Panc1 (cell line): ENCODE measurements at regions not wholly inside any gene's neighbourhood (a gene's known extent, or its start where the extent isn't known, plus 50 kb on each side); places are given as distances from the start of the nearest gene placed in this dataset.

Experiments used
- ATAC-seq: fragments of 200-7000 bp; cut with Tn5 transposase; 2 replicates; pipeline ENCODE4 v1.9.1; 2020; ENCODE audit warnings: mild to moderate bottlenecking, moderate library complexity
- BruUV-seq: library from RNA; stranded (reverse); fragments of 400-500 nt; replicated peaks from 2 replicates; lab custom pipeline; 2021; lab: Mats Ljungman, UMichigan
- CTCF ChIA-PET: fragments of 300-600 bp; sonication (Branson Sonifier 250); formaldehyde crosslinking; loops from one replicate; lab custom pipeline; 2022; ENCODE audit warnings: antibody characterized with exemption; lab: Charles Lee
- POLR2A ChIA-PET: fragments of 300-600 bp; sonication (Branson Sonifier 250); formaldehyde crosslinking; loops from one replicate; lab custom pipeline; 2022; ENCODE audit warnings: antibody characterized with exemption; lab: Charles Lee
- DNase-seq: peaks from one replicate; pipeline ENCODE4 v3.0.0-alpha.2; 2010; ENCODE audit warnings: low read depth, low spot score
- H3K27ac ChIP-seq: 2 replicates; pipeline ENCODE4 v1.5.1; 2011; ENCODE audit warnings: mild to moderate bottlenecking, low read length, inconsistent platforms
- H3K27me3 ChIP-seq: fragments of 200-500 bp; sonication (Bioruptor generic); 2 replicates; pipeline ENCODE4 v1.6.0; 2014; ENCODE audit warnings: low read length, inconsistent platforms; ENCODE audit not compliant: control insufficient read depth, insufficient read depth
- H3K36me3 ChIP-seq: fragments of 200-500 bp; sonication (Bioruptor generic); 2 replicates; pipeline ENCODE4 v1.5.1; 2014; ENCODE audit warnings: inconsistent platforms, mild to moderate bottlenecking, low read length, moderate library complexity; ENCODE audit not compliant: control insufficient read depth, insufficient read depth
- H3K4me1 ChIP-seq: 2 replicates; pipeline ENCODE4 v1.5.1; 2011; ENCODE audit warnings: inconsistent platforms, mild to moderate bottlenecking, low read length, moderate library complexity; ENCODE audit not compliant: control insufficient read depth, insufficient read depth
- H3K4me3 ChIP-seq, 2 experiments: 2 replicates each; pipeline ENCODE4 v1.5.1; 2011 to 2012; ENCODE audit warnings: low read depth in 2 of 2, low read length in 2 of 2, mild to moderate bottlenecking in 2 of 2, inconsistent platforms in 1 of 2, moderate library complexity in 1 of 2
- H3K9me3 ChIP-seq: fragments of 200-500 bp; sonication (Bioruptor generic); 2 replicates; pipeline ENCODE4 v1.5.1; 2014; ENCODE audit warnings: low read depth, mild to moderate bottlenecking, inconsistent platforms, low read length, moderate library complexity; ENCODE audit not compliant: control insufficient read depth, insufficient read depth
- CTCF ChIP-seq: fragments of 450-650 bp; IDR thresholded peaks from 2 replicates; pipeline ENCODE4 v1.5.1; 2017; ENCODE audit warnings: mild to moderate bottlenecking
- POLR2AphosphoS5 ChIP-seq: IDR thresholded peaks from 2 replicates; pipeline ENCODE4 v1.6.1; 2012; ENCODE audit warnings: mild to moderate bottlenecking, low read depth, low read length, moderate library complexity
- REST ChIP-seq, 2 experiments: IDR thresholded peaks; 2 replicates each; pipeline ENCODE4 v1.6.1; 2011 to 2012; ENCODE audit warnings: low read depth in 2 of 2, control low read depth in 1 of 2, low read length in 1 of 2, mild to moderate bottlenecking in 1 of 2, moderate library complexity in 1 of 2; ENCODE audit not compliant: insufficient read depth in 1 of 2
- SIN3A ChIP-seq: IDR thresholded peaks from 2 replicates; pipeline ENCODE4 v1.6.1; 2012; ENCODE audit warnings: low read depth, mild to moderate bottlenecking, low read length, moderate library complexity, borderline replicate concordance; ENCODE audit not compliant: insufficient read depth
- TCF7L2 ChIP-seq: IDR thresholded peaks from 2 replicates; pipeline ENCODE4 v1.6.1; 2011; ENCODE audit warnings: mild to moderate bottlenecking, low read depth, low read length, inconsistent platforms
- in situ Hi-C: cut with HindIII; loops from 2 replicates; pipeline ENCODE4 v1.10.0; 2016; ENCODE audit warnings: low sequenced_read_pairs, low pct_unique_long_range_greater_than_20kb
- intact Hi-C: fragments of 100-400 bp; cut with micrococcal nuclease; formaldehyde crosslinking; loops from one replicate; pipeline ENCODE4 v1.10.0; 2022; ENCODE audit not compliant: unreplicated experiment

GRCh38 chr15:98403169-98403568, 245.2 kb upstream of the IGF1R start:
- Histone ChIP-seq H3K9me3 (no peaks in the 10 kb centered on the region), H3K27ac (no peak overlapping the region), H3K4me3 (no peak overlapping the region), H3K27me3 (peaks cover 6% of the 10 kb centered on the region; the same call in 1 of the 2 replicates), H3K4me1 (no peaks in the 10 kb centered on the region), H3K36me3 (no peaks in the 10 kb centered on the region)
- DNase-seq (no peak), ATAC-seq (no peak)
- no peak for TF ChIP-seq POLR2AphosphoS5
- TF ChIP-seq SIN3A, result no peak
- no peak for TF ChIP-seq REST (IDR thresholded peaks at IDR 0.05; ENCODE audit: insufficient read depth in 1 of 2, low read depth in 2 of 2, low read length in 1 of 2)
- no peak for TF ChIP-seq TCF7L2
- no TSS peak for BruUV-seq
- intact Hi-C loops (no loop called here), in situ Hi-C loops (no loop called here)
- ChIA-PET CTCF (no interaction called here), POLR2A (no interaction called here)

- no TSS peak for BruUV-seq
- H3K4me1 ChIP-seq, result no peaks in the 10 kb centered on the region
- no peak for ATAC-seq
- intact Hi-C loops, result no loop called here
- H3K9me3 ChIP-seq, result no peaks in the 10 kb centered on the region
- POLR2A ChIA-PET, result no interaction called here
- CTCF ChIA-PET, result no interaction called here
- TF ChIP-seq REST (IDR thresholded peaks at IDR 0.05; ENCODE audit: insufficient read depth in 1 of 2, low read depth in 2 of 2, low read length in 1 of 2) (no peak), POLR2AphosphoS5 (no peak), SIN3A (no peak), CTCF (no peak), TCF7L2 (no peak)
- H3K4me3 ChIP-seq, result no peak overlapping the region
- no peaks in the 10 kb centered on the region for H3K36me3 ChIP-seq
- H3K27me3 ChIP-seq, result peaks cover 6% of the 10 kb centered on the region; the same call in 1 of the 2 replicates
- in situ Hi-C loops, result no loop called here
- H3K27ac ChIP-seq, result no peak overlapping the region
- no peak for DNase-seq
Observed at GRCh38 chr15:98403569-98403968, 244.8 kb upstream of the IGF1R start.
